PFSK-1 (cell line): ENCODE measurements at regions not wholly inside any gene's neighbourhood (a gene's known extent, or its start where the extent isn't known, plus 50 kb on each side); places are given as distances from the start of the nearest gene placed in this dataset.

Experiments
- FOXP2 ChIP-seq: optimal IDR thresholded peaks from 2 replicates; pipeline ENCODE3; 2011; ENCODE audit warnings: borderline replicate concordance, control low read depth, inconsistent platforms; ENCODE audit not compliant: insufficient read depth; ENCODE audit errors: extremely low read length, extremely low read depth
- POLR2AphosphoS5 ChIP-seq: IDR thresholded peaks from 2 replicates; pipeline ENCODE4 v1.6.1; 2012; ENCODE audit warnings: low read depth, mild to moderate bottlenecking, control low read depth, low read length, moderate library complexity
- SIN3A ChIP-seq: IDR thresholded peaks from 2 replicates; pipeline ENCODE4 v1.6.1; 2012; ENCODE audit warnings: mild to moderate bottlenecking, low read length, moderate library complexity, borderline replicate concordance; ENCODE audit not compliant: insufficient read depth
- TAF1 ChIP-seq: IDR thresholded peaks from 2 replicates; pipeline ENCODE4 v1.6.1; 2012; ENCODE audit warnings: low read length, control low read depth, borderline replicate concordance; ENCODE audit not compliant: insufficient read depth
- TF ChIP-seq, protein P1 (sequence below), 2 experiments: IDR thresholded peaks; 2 replicates each; pipeline versions ENCODE4 v1.6.1 to v1.8.0; 2011 to 2012; ENCODE audit warnings: low read depth in 2 of 2, low read length in 2 of 2, control low read depth in 1 of 2, inconsistent platforms in 1 of 2, mild to moderate bottlenecking in 1 of 2, moderate library complexity in 1 of 2; ENCODE audit not compliant: insufficient read depth in 1 of 2

DNA sequence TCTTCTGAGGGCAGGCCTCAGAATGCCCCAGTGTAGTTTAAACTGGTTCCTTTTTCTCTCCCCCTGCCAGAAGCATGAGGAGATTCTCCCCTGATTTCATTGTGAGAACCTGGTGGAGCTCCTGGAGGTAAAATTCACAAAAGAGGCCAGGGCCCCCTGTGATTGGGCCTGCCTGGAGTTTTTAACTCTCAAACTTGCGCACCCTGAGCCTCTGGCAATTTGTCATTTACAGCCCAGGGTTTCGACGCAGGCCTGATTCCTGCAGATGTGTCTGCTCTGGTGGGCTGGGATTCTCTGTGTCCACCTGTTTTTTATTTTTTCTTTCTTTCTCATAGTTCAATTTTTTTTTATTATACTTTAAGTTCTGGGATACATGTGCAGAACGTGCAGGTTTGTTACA is 157.9 kb downstream of the ASB1 start:
- TF ChIP-seq, protein P1, sequence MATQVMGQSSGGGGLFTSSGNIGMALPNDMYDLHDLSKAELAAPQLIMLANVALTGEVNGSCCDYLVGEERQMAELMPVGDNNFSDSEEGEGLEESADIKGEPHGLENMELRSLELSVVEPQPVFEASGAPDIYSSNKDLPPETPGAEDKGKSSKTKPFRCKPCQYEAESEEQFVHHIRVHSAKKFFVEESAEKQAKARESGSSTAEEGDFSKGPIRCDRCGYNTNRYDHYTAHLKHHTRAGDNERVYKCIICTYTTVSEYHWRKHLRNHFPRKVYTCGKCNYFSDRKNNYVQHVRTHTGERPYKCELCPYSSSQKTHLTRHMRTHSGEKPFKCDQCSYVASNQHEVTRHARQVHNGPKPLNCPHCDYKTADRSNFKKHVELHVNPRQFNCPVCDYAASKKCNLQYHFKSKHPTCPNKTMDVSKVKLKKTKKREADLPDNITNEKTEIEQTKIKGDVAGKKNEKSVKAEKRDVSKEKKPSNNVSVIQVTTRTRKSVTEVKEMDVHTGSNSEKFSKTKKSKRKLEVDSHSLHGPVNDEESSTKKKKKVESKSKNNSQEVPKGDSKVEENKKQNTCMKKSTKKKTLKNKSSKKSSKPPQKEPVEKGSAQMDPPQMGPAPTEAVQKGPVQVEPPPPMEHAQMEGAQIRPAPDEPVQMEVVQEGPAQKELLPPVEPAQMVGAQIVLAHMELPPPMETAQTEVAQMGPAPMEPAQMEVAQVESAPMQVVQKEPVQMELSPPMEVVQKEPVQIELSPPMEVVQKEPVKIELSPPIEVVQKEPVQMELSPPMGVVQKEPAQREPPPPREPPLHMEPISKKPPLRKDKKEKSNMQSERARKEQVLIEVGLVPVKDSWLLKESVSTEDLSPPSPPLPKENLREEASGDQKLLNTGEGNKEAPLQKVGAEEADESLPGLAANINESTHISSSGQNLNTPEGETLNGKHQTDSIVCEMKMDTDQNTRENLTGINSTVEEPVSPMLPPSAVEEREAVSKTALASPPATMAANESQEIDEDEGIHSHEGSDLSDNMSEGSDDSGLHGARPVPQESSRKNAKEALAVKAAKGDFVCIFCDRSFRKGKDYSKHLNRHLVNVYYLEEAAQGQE (IDR thresholded peaks at IDR 0.05; ENCODE audit: insufficient read depth in 1 of 2, low read depth in 2 of 2, low read length in 2 of 2), result no peak
- TF ChIP-seq SIN3A (no peak), POLR2AphosphoS5 (no peak), TAF1 (no peak), FOXP2 (no peak)
